Central memory CD4-positive, alpha-beta T cell (primary cell): ENCODE measurements at regions not wholly inside any gene's neighbourhood (a gene's known extent, or its start where the extent isn't known, plus 50 kb on each side); places are given as distances from the start of the nearest gene placed in this dataset.

ENCODE experiments used
- DNase-seq: peaks from one replicate; pipeline ENCODE4 v3.0.0; 2022

GRCh38 chr7:68509054-68509453 lies 1089.2 kb upstream of the AUTS2 start:
- no peak for DNase-seq

DNA sequence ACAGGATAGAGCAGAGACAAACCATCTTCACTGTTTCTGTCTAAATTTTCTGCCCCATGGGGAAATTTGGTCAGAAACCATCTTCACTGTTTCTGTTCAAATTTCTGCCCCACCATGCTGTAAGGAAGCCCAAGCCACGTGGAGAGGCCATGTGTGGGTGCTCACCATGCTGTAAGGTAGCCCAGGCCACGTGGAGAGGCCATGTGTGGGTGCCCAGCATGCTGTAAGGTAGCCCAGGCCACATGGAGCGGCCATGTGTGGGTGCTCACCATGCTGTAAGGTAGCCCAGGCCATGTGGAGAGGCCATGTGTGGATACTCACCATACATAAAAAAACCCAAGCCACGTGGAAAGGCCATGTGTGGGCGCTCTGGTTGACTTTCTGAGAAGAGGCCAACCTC lies 1088.7 kb upstream of the AUTS2 start:
- DNase-seq, result no peak

- no peak for DNase-seq
Measured at GRCh38 chr7:68511281-68511680, 1087.0 kb upstream of the AUTS2 start.

GRCh38 chr7:68512466-68512865 lies 1085.8 kb upstream of the AUTS2 start:
- DNase-seq, result no peak

DNA sequence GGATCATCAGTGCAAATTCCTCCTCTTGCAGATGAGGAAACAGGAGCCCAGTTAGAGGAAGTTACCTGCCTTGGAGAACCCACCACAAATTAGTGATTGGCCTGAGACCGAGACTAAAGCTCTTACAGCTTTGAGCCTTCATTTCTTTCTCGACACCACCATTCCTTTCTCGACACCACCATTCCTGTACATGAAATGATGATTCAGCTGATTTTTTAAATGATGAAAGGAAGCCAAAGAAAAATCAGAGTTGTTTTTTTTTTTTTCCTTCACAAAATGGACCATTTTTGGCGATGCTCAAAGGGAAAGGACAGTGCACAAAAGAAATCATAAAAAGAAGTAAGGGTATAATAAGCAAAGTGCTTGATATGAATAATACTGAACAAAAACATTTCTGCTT lies 1080.2 kb upstream of the AUTS2 start:
- no peak for DNase-seq

GRCh38 chr7:68524126-68524525 lies 1074.1 kb upstream of the AUTS2 start:
- DNase-seq, result no peak

- no peak for DNase-seq
Measured at GRCh38 chr7:68529221-68529620, 1069.1 kb upstream of the AUTS2 start.

- DNase-seq, result no peak
Measured at GRCh38 chr7:68535266-68535665, 1063.0 kb upstream of the AUTS2 start.

DNA sequence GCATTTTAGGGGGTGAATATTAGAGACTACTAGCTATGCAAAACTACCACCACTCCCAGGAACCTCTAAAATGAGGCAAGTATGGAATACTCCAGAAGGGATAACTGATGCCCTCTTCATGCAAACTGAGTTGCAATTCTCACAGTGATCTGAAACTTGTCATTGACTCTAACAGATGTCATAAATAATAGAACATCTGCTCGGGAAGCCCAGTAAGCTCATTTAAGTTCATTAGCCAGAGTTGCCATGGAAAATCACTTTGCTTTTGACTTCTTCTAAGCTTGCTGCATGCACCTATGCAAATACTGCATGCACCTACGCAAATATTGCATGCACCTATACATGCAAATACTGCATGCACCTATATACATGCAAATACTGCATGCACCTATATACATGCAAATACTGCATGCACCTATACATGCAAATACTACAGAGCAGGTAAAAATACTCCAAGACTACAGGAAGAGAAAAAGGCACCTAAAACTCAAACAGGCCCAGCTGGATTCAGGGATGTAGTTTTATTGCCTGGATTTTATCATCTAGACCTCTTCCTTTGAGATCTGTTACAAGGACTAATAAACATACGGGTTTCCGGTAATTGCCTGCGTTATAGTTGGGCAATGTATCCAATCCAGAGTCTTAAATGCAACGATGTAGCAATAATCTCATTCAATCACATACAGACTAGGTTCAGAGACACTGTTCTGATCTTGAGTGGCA lies 1061.1 kb upstream of the AUTS2 start:
- no peak for DNase-seq

- no peak for DNase-seq
Measured at GRCh38 chr7:68537774-68538071, 1060.6 kb upstream of the AUTS2 start.

GRCh38 chr7:68542831-68543230 lies 1055.4 kb upstream of the AUTS2 start:
- no peak for DNase-seq

GRCh38 chr7:68544851-68545250 lies 1053.4 kb upstream of the AUTS2 start:
- DNase-seq, result no peak

DNA sequence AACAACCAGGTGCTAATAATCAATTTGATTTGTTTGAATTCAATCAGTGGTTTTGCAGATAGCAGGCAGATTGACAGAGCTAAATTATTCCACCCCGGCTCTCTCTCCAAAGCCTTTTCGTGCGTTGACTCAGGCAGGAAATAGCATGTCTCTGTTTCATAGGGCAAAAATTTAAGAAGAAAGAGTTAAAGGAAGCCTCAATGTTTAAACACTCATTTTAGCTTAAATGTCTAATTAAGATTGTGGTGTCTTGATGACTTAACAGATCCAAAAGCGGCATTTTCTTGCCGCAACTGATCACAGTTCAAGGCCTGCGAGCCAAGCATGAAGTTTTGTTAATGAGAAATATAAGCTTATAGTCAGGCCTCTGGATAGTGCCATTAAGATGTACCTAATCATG lies 1051.1 kb upstream of the AUTS2 start:
- no peak for DNase-seq

GRCh38 chr7:68547799-68548198 lies 1050.5 kb upstream of the AUTS2 start:
- DNase-seq, result no peak

GRCh38 chr7:68550027-68550426 lies 1048.2 kb upstream of the AUTS2 start:
- DNase-seq, result no peak

DNA sequence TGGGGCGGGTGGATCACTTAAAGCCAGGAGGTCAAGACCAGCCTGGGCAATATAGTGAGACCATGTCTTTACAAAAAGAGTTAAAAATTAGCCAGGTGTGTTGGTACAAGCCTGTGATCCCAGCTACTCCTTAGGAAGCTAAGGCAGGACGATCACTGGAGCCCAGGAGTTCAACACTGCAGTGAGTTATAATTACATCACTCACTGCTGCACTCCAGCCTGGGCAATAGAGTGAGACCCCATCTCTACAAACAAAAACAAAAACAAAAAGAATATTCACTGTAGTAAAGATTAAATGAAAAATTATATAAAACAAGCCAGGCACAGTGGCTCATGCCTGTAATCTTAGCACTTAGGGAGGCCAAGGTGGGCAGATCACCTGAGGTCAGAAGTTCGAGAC lies 1047.6 kb upstream of the AUTS2 start:
- no peak for DNase-seq

DNA sequence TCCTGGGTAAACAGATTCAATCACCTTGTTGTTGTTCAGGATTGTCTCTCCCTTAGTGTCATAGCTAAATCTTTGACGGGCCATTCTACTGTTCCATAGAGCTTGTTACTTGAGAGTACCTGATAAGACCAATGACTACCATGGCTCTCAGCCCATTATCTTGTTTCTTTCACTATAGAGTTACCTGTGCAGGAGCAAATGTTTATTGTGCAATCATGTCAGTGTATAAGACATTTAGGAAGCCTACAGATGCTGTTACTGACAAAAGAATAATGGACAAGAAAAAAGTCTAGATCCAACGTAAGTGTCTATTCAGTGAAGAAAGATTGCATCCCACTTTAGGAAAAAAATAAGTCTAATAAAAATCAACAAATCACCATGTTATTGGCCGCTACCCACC lies 1041.7 kb upstream of the AUTS2 start:
- no peak for DNase-seq

- no peak for DNase-seq
Measured at GRCh38 chr7:68559518-68559917, 1038.8 kb upstream of the AUTS2 start.

- no peak for DNase-seq
Measured at GRCh38 chr7:68562323-68562899, 1035.9 kb upstream of the AUTS2 start.

DNA sequence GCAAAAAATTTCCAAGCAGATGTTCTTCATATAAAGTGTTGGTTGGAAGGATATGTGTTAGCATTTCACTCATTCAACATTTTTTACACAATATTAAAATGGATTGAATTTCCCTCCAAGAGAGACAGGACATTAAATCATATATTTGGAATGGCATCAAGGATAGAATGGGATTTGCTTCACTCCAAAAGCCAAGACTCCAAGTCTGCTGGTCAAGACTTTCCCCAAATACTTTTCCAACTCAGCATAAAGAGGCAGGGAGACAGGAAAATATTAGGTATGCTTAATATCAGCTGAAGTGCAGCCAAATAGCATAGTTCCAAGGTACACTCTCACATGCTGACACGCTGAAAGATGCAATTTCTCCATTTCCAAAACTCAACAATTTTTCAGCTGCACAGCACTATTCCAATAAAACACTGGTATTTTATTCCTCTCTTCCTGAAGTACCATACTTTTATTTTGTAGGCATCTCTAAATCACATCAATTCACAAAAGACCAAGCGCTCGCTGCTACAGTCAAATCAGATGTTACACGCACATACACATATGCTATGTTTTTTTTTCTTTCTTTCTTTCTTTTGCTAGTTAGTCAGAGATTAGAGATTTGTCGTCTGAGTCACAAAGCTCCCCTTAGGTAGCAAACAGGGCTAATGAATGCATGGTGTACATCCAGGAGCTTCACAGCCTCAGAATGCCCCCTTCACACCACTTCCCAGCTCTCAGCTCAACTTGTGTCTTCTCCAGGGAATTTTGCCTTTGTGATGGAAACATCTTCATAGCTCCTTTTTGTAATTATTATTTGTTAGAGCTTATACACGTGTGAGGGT lies 1033.8 kb upstream of the AUTS2 start:
- DNase-seq, result no peak

GRCh38 chr7:68571286-68571685 lies 1027.0 kb upstream of the AUTS2 start:
- DNase-seq, result no peak

GRCh38 chr7:68573271-68574005 lies 1024.8 kb upstream of the AUTS2 start:
- no peak for DNase-seq

GRCh38 chr7:68576366-68576765 lies 1021.9 kb upstream of the AUTS2 start:
- DNase-seq, result no peak

GRCh38 chr7:68581417-68581816 lies 1016.9 kb upstream of the AUTS2 start:
- no peak for DNase-seq
